ENCODE measurements at regions not wholly inside any gene's neighbourhood (a gene's known extent, or its start where the extent isn't known, plus 50 kb on each side); places are given as distances from the start of the nearest gene placed in this dataset.

- TF ChIP-seq POLR2AphosphoS5 (IDR thresholded peaks at IDR 0.05) (no peak), CTCF (IDR thresholded peaks at IDR 0.05 in 8 of 11, conservative IDR thresholded peaks at IDR 0.05 in 3 of 11) (no peak), POLR2A (IDR thresholded peaks at IDR 0.05) (no peak)
- H3K36me3 ChIP-seq, result no peaks in the 10 kb centered on the region
- DNase-seq, result no peak
- intact Hi-C loops (cut with DNase I; ENCODE audit: low total_unique reads), result no loop called here
- H3K27me3 ChIP-seq (replicated peaks in 1 of 7), result no peaks in the 10 kb centered on the region
- WGBS, 5 donors, result 60 to 76% (median 65%) methylated on average over 1 of the region's 1 CpG
- no peak overlapping the region for H3K27ac ChIP-seq
- H3K4me3 ChIP-seq, result no peak overlapping the region
- H3K9me3 ChIP-seq, result no peaks in the 10 kb centered on the region
- no peaks in the 10 kb centered on the region for H3K4me1 ChIP-seq
Measured at GRCh38 chr12:63041601-63042000, 106.7 kb upstream of the PPM1H start.

- no peak for TF ChIP-seq POLR2A (IDR thresholded peaks at IDR 0.05)
- TF ChIP-seq POLR2AphosphoS5 (IDR thresholded peaks at IDR 0.05), result no peak
- no peak for TF ChIP-seq CTCF (IDR thresholded peaks at IDR 0.05 in 8 of 11, conservative IDR thresholded peaks at IDR 0.05 in 3 of 11)
- H3K4me3 ChIP-seq, result no peak overlapping the region
- intact Hi-C loops (cut with DNase I; ENCODE audit: low total_unique reads), result no loop called here
- no peak overlapping the region for H3K27ac ChIP-seq
- WGBS, 5 donors, result 66 to 91% (median 81%) methylated on average over 5 of the region's 5 CpGs
- no peaks in the 10 kb centered on the region for H3K9me3 ChIP-seq
- H3K27me3 ChIP-seq (replicated peaks in 1 of 7), result no peaks in the 10 kb centered on the region
- H3K36me3 ChIP-seq, result no peaks in the 10 kb centered on the region
- no peak for DNase-seq
- H3K4me1 ChIP-seq, result no peaks in the 10 kb centered on the region
Measured at GRCh38 chr12:63040526-63041220, 105.7 kb upstream of the PPM1H start.

- intact Hi-C loops (cut with DNase I; ENCODE audit: low total_unique reads), result no loop called here
- 94 to 97% (median 95%) methylated on average over 3 of the region's 3 CpGs for WGBS, 5 donors
Measured at GRCh38 chr12:63038713-63039100, 103.8 kb upstream of the PPM1H start.

More at GRCh38 chr12:63038713-63039100, 103.8 kb upstream of the PPM1H start:
- H3K4me3 ChIP-seq, result no peak overlapping the region
- no peaks in the 10 kb centered on the region for H3K27me3 ChIP-seq (replicated peaks in 1 of 7)
- no peak overlapping the region for H3K27ac ChIP-seq
- no peaks in the 10 kb centered on the region for H3K9me3 ChIP-seq
- no peaks in the 10 kb centered on the region for H3K4me1 ChIP-seq
- no peak for DNase-seq
- no peaks in the 10 kb centered on the region for H3K36me3 ChIP-seq
- TF ChIP-seq POLR2AphosphoS5 (IDR thresholded peaks at IDR 0.05) (no peak), CTCF (IDR thresholded peaks at IDR 0.05 in 8 of 11, conservative IDR thresholded peaks at IDR 0.05 in 3 of 11) (no peak), POLR2A (IDR thresholded peaks at IDR 0.05) (no peak)

Measured in spleen (tissue), 11 donors.